ENCODE measurements at regions not wholly inside any gene's neighbourhood (a gene's known extent, or its start where the extent isn't known, plus 50 kb on each side); places are given as distances from the start of the nearest gene placed in this dataset.

- no peak for DNase-seq (ENCODE audit: low spot score)
Measured at GRCh38 chr5:74376187-74376586, 264.3 kb downstream of the ENC1 start.

GRCh38 chr5:74375271-74375670 is 265.3 kb downstream of the ENC1 start:
- DNase-seq (ENCODE audit: low spot score) = no peak

- DNase-seq (ENCODE audit: low spot score) = no peak
Measured at GRCh38 chr5:74374656-74375055, 265.9 kb downstream of the ENC1 start.

GRCh38 chr5:74373076-74373475 is 267.5 kb downstream of the ENC1 start:
- no peak for DNase-seq (ENCODE audit: low spot score)

GRCh38 chr5:74372502-74373064 is 267.9 kb downstream of the ENC1 start:
- no peak for DNase-seq (ENCODE audit: low spot score)

GRCh38 chr5:74372051-74372450 is 268.5 kb downstream of the ENC1 start:
- no peak for DNase-seq (ENCODE audit: low spot score)

GRCh38 chr5:74371621-74372020 is 268.9 kb downstream of the ENC1 start:
- DNase-seq (ENCODE audit: low spot score) = no peak

- DNase-seq (ENCODE audit: low spot score) = no peak
Measured at GRCh38 chr5:74370168-74370567, 270.4 kb downstream of the ENC1 start.

GRCh38 chr5:74369173-74369572 is 271.4 kb downstream of the ENC1 start:
- DNase-seq (ENCODE audit: low spot score) = no peak

GRCh38 chr5:74367934-74368333 is 272.6 kb downstream of the ENC1 start:
- no peak for DNase-seq (ENCODE audit: low spot score)

GRCh38 chr5:74367241-74367733 is 273.2 kb downstream of the ENC1 start:
- no peak for DNase-seq (ENCODE audit: low spot score)

GRCh38 chr5:74365723-74366122 is 274.8 kb downstream of the ENC1 start:
- no peak for DNase-seq (ENCODE audit: low spot score)

GRCh38 chr5:74364507-74364906 is 276.0 kb downstream of the ENC1 start:
- DNase-seq (ENCODE audit: low spot score) = no peak

- DNase-seq (ENCODE audit: low spot score) = no peak
Measured at GRCh38 chr5:74363603-74364205, 276.8 kb downstream of the ENC1 start.

- no peak for DNase-seq (ENCODE audit: low spot score)
Measured at GRCh38 chr5:74361406-74362358, 278.8 kb downstream of the ENC1 start.

- DNase-seq (ENCODE audit: low spot score) = no peak
Measured at GRCh38 chr5:74360535-74361210, 279.9 kb downstream of the ENC1 start.

GRCh38 chr5:74357827-74358226 is 282.7 kb downstream of the ENC1 start:
- DNase-seq (ENCODE audit: low spot score) = no peak

- no peak for DNase-seq (ENCODE audit: low spot score)
Measured at GRCh38 chr5:74356009-74356695, 284.4 kb downstream of the ENC1 start.

- no peak for DNase-seq (ENCODE audit: low spot score)
Measured at GRCh38 chr5:74355041-74355824, 285.3 kb downstream of the ENC1 start.

GRCh38 chr5:74352256-74352655 is 288.3 kb downstream of the ENC1 start:
- DNase-seq (ENCODE audit: low spot score) = no peak
